Naive thymus-derived CD8-positive, alpha-beta T cell (primary cell): ENCODE measurements at regions not wholly inside any gene's neighbourhood (a gene's known extent, or its start where the extent isn't known, plus 50 kb on each side); places are given as distances from the start of the nearest gene placed in this dataset.

Experiments used
- ATAC-seq, 2 donors: fragments of 150-1000 bp; cut with Tn5 transposase in 1 of 2; sonication (Bioruptor Pico), chemical (Tn5 transposase) in 1 of 2; 1 replicate in 1 of 2; 2 replicates in 1 of 2; pipeline ENCODE4 v1.10.0; 2021; ENCODE audit warnings: mild to moderate bottlenecking in 2 of 2, moderate library complexity in 2 of 2
- POLR2A ChIA-PET: fragments of 350-600 bp; sonication (Branson Sonifier 250); formaldehyde crosslinking; loops from one replicate; lab custom pipeline; 2021; ENCODE audit warnings: antibody characterized with exemption; lab: Charles Lee
- DNase-seq, 10 donors: peaks; one replicate each; pipeline versions ENCODE4 v3.0.0 to v3.0.0-alpha.2; 2020 to 2022
- H3K27ac Mint-ChIP-seq, 10 donors: one replicate each; pipeline ENCODE4 v1.8.0; 2020 to 2022; ENCODE audit warnings: mild to moderate bottlenecking in 10 of 10, mixed read lengths in 10 of 10, moderate library complexity in 4 of 10, inconsistent platforms in 1 of 10
- H3K27me3 Mint-ChIP-seq, 5 donors: one replicate each; pipeline ENCODE4 v1.8.0; 2021 to 2022; ENCODE audit warnings: mixed read lengths in 5 of 5
- H3K36me3 Mint-ChIP-seq, 3 donors: one replicate each; pipeline ENCODE4 v1.8.0; 2020 to 2022; ENCODE audit warnings: mixed read lengths in 3 of 3, mild to moderate bottlenecking in 2 of 3, inconsistent platforms in 1 of 3
- H3K4me1 Mint-ChIP-seq, 4 donors: one replicate each; pipeline ENCODE4 v1.8.0; 2021 to 2022; ENCODE audit warnings: mixed read lengths in 4 of 4
- H3K4me3 Mint-ChIP-seq, 10 donors: one replicate each; pipeline ENCODE4 v1.8.0; 2020 to 2022; ENCODE audit warnings: mild to moderate bottlenecking in 10 of 10, mixed read lengths in 10 of 10, moderate library complexity in 6 of 10, inconsistent platforms in 1 of 10
- H3K9me3 Mint-ChIP-seq, 9 donors: one replicate each; pipeline ENCODE4 v1.8.0; 2020 to 2022; ENCODE audit warnings: mixed read lengths in 9 of 9, mild to moderate bottlenecking in 3 of 9, inconsistent platforms in 1 of 9, moderate library complexity in 1 of 9

DNA sequence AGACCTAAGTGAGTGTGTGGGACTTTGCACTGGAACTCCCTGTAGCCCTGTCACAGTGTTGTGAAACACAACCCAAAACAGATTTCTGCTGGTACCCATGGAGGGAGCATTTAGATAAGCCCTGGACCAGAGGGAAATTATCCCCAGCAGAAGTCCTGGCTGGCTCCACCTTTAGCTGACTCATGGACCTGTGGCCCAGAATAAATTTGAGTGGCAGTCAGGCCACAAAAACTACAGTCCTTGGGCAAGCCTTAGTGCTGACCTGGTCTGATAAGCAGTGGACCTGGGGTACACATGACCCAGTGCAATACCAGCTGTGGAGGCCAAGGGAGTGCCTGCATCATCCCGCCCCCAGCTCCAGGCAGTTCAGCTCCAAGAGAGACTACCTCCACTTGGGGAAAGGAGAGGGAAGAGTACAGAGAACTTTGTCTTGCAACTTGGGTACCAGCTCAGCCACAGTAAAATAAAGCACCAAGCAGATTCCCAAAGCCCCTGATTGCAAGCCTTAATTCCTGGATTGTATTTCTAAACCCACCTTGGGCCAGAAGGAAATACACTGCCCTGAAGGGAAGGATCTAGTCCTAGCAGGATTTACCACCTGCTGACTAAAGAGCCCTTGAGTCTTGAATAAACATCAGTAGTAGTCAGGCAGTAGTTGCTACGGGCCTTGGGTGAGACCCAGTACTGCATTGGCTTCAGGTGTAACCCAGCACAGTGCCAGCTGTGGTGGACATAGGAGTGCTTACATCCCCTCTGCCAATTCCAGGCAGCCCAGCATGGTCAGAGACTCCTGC, 140.4 kb upstream of the COL21A1 start:
- POLR2A ChIA-PET, result no interaction called here
- ATAC-seq (no peak), DNase-seq (no peak)
- no peaks in the 10 kb centered on the region for H3K4me1 Mint-ChIP-seq
- H3K36me3 Mint-ChIP-seq, result peaks cover 0 to 5% (median 0%) of the 10 kb centered on the region in 3 donors
- H3K4me3 Mint-ChIP-seq, result no peak overlapping the region
- H3K9me3 Mint-ChIP-seq, result peaks cover 0 to 18% (median 3%) of the 10 kb centered on the region in 9 donors
- H3K27ac Mint-ChIP-seq, result no peak overlapping the region
- peaks cover 0 to 10% (median 2%) of the 10 kb centered on the region in 5 donors for H3K27me3 Mint-ChIP-seq

DNA sequence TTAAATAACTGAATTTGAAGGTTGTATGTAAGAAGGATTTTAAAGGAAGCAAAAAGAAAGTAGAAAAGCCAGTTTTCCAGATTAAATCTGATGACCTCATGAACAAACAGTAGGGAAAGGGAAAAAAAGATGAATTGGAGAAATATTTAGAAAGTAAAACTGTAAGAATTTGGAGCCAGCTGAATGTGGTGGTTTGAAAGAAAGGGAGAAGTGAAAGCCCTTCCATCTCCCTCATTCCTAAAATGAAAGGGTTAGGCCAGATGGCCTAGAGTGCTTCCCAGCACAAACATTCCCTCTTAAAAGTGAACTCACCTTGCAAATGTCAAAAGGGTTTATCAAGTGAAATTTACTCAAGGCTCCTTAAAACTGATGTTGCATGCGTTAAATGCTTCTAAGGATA, 139.3 kb upstream of the COL21A1 start:
- no peak overlapping the region for H3K27ac Mint-ChIP-seq
- ATAC-seq (no peak), DNase-seq (no peak)
- peaks cover 0 to 18% (median 3%) of the 10 kb centered on the region in 9 donors for H3K9me3 Mint-ChIP-seq
- H3K36me3 Mint-ChIP-seq, result peaks cover 0 to 5% (median 0%) of the 10 kb centered on the region in 3 donors
- peaks cover 0 to 10% (median 2%) of the 10 kb centered on the region in 5 donors for H3K27me3 Mint-ChIP-seq
- H3K4me3 Mint-ChIP-seq, result no peak overlapping the region
- POLR2A ChIA-PET, result no interaction called here
- no peaks in the 10 kb centered on the region for H3K4me1 Mint-ChIP-seq

DNA sequence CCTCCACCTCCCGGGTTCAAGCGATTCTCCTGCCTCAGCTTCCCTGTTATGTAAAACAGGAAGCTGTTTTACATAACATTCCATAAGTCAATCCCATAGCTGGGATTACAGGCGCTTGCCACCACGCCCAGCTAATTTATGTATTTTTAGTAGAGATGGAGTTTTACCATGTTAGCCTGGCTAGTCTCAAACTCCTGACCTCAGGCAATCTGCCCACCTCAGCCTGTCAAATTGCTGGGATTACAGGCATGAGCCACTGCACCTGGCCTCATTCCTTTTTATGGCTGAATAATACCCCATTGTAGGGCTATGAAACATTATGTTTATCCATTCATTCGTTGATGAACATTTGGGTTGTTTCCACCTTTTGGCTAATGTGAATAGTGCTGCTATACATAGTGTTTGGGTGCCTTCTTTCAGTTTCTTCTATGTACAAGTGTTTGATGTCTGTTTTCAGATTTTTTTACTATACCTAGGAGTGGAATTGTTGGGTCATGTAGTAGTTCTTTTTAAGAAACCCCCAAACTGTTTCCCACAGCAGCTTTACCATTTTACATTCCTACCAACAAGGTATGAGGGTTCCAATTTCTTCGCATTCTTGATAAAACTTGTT, 138.7 kb upstream of the COL21A1 start:
- H3K4me1 Mint-ChIP-seq, result no peaks in the 10 kb centered on the region
- H3K4me3 Mint-ChIP-seq, result no peak overlapping the region
- ATAC-seq (no peak), DNase-seq (no peak)
- POLR2A ChIA-PET, result no interaction called here
- H3K27me3 Mint-ChIP-seq, result peaks cover 0 to 10% (median 2%) of the 10 kb centered on the region in 5 donors
- H3K27ac Mint-ChIP-seq, result no peak overlapping the region
- peaks cover 0 to 5% (median 0%) of the 10 kb centered on the region in 3 donors for H3K36me3 Mint-ChIP-seq
- H3K9me3 Mint-ChIP-seq, result peaks cover 0 to 18% (median 3%) of the 10 kb centered on the region in 9 donors

DNA sequence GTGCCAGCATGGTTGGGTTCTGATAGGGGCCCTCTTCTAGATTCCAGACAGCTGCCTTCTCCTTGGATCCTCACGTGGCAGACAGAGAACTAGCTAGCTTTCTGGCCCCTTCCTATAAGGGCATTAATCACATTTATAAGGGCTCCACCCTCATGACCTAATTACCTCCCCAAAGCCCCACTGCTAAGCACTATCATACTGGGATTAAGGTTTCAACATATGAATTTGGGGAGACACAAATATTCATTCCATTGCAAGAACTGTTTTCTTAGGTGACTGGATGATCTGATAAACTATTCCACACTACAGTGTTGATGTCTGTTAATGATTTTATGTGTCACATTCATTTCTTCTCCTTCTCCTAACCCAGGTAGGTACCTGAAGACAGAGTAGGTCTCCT, 135.8 kb upstream of the COL21A1 start:
- H3K36me3 Mint-ChIP-seq, result no peaks in the 10 kb centered on the region

DNA sequence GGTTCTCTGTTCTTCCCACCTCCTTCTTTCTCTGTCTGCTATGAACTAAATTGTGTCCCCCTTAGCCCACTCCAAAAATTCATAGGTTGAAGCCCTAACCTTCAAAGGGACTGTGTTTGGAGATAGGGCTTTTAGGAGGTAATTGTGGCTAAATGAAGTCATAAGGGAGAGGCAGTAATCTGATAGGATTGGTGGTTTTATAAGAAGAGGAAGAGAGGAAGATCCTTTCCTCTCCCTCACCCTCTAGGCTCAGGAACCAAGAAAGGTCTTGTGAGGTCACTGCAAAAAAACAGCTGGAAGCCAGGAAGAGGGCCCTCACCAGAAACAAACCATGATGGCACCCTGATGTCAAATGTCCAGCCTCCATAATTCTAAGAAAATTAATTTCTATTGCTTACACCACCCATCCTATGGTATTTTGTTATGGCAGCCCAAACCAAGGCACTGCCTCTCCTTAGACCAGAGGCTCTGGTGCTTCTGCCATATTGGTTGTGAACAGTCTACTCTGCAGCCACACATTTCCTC, 135.1 kb upstream of the COL21A1 start:
- ATAC-seq (no peak), DNase-seq (no peak)
- H3K4me1 Mint-ChIP-seq, result peaks cover 0 to 7% (median 0%) of the 10 kb centered on the region in 4 donors
- peaks cover 0 to 4% (median 0%) of the 10 kb centered on the region in 9 donors for H3K9me3 Mint-ChIP-seq
- no peak overlapping the region for H3K27ac Mint-ChIP-seq
- H3K4me3 Mint-ChIP-seq, result no peak overlapping the region
- POLR2A ChIA-PET, result no interaction called here
- peaks cover 0 to 2% (median 0%) of the 10 kb centered on the region in 5 donors for H3K27me3 Mint-ChIP-seq
- H3K36me3 Mint-ChIP-seq, result no peaks in the 10 kb centered on the region

More for the DNA sequence above, 135.8 kb upstream of the COL21A1 start:
- no peak overlapping the region for H3K4me3 Mint-ChIP-seq
- peaks cover 0 to 7% (median 0%) of the 10 kb centered on the region in 4 donors for H3K4me1 Mint-ChIP-seq
- ATAC-seq (no peak), DNase-seq (no peak)
- POLR2A ChIA-PET, result no interaction called here
- peaks cover 0 to 4% (median 0%) of the 10 kb centered on the region in 9 donors for H3K9me3 Mint-ChIP-seq
- peaks cover 0 to 2% (median 0%) of the 10 kb centered on the region in 5 donors for H3K27me3 Mint-ChIP-seq
- H3K27ac Mint-ChIP-seq, result no peak overlapping the region

DNA sequence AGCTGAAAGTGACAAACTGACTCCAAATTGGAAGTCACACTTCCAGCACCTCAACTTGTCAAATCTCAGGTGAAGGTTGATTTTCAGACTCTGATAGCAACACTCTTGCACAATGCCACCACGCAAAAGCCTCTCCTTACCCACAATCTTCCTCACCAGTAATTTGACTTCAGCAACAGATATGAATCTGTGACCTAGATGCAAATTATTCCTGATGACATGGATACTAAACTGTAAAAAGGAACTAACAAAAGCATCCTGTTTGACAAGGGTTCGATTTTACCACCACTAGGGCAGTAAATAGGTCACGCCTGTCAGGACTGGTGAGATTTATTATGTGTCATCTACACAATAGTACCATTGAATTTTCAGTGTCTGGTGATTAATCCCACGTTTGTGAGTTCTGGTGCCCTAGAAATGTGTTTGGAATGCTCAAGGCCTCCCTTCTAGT, 134.4 kb upstream of the COL21A1 start:
- Mint-ChIP-seq H3K27ac (no peak overlapping the region), H3K27me3 (peaks cover 0 to 2% (median 0%) of the 10 kb centered on the region in 5 donors), H3K9me3 (peaks cover 0 to 4% (median 0%) of the 10 kb centered on the region in 9 donors), H3K36me3 (no peaks in the 10 kb centered on the region), H3K4me3 (no peak overlapping the region), H3K4me1 (peaks cover 0 to 7% (median 0%) of the 10 kb centered on the region in 4 donors)
- no peak for DNase-seq
- POLR2A ChIA-PET, result no interaction called here
- ATAC-seq, result no peak

DNA sequence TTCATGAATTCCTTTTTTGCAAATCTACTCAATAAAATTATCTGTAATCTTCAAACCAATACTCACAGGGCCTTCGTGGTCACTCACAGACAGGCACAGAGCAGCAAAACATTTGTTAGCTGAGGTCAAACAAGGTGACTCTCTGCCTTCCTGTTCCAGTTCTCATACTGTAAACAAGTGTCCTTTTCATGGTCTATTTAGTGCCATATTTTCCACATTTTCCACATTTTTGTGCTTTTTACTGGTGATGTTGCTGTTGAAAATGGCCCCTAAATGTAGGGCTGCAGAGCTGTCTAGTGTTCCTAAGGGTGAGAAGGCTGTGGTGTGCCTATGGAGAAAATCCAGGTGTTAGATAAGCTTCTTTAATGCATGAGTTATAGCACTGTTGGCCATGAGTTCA, 133.1 kb upstream of the COL21A1 start:
- Mint-ChIP-seq H3K4me3 (no peak overlapping the region), H3K4me1 (peaks cover 0 to 7% (median 0%) of the 10 kb centered on the region in 4 donors), H3K9me3 (peaks cover 0 to under 1% (median 0%) of the 10 kb centered on the region in 9 donors), H3K36me3 (no peaks in the 10 kb centered on the region), H3K27me3 (peaks cover 0 to 3% (median 0%) of the 10 kb centered on the region in 5 donors), H3K27ac (no peak overlapping the region)
- no peak for ATAC-seq
- no peak for DNase-seq
- POLR2A ChIA-PET, result no interaction called here

DNA sequence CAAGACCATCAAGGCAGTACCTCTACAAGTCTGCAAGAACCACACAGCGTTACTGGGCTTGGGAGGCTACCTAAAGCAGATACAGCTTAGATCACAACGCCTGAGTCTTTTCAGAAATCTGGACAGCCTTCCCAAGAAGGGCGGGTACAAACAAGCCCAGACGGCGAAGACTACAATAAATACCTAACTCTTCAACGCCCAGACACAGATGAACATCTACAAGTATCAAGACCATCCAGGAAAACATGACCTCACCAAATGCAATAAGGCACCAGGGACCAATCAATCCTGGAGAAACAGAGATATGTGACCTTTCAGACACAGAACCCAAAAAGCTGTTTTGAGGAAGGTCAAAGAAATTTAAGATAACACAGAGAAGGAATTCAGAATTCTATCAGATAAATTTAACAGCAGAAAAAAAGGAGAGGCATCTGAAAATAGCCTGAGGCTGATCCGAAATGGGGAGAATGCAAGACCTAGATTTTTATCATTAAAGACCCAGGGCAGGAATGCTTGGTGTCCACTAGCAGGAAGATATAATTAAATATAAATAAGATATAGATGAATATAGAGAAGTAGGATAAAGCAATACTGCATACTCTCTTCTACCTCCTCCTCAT, 131.7 kb upstream of the COL21A1 start:
- Mint-ChIP-seq H3K4me1 (peaks cover 0 to 7% (median 0%) of the 10 kb centered on the region in 4 donors), H3K4me3 (no peak overlapping the region), H3K27me3 (peaks cover 0 to 7% (median 0%) of the 10 kb centered on the region in 5 donors), H3K36me3 (no peaks in the 10 kb centered on the region), H3K9me3 (no peaks in the 10 kb centered on the region), H3K27ac (no peak overlapping the region)
- ATAC-seq (no peak), DNase-seq (no peak)
- POLR2A ChIA-PET, result no interaction called here

DNA sequence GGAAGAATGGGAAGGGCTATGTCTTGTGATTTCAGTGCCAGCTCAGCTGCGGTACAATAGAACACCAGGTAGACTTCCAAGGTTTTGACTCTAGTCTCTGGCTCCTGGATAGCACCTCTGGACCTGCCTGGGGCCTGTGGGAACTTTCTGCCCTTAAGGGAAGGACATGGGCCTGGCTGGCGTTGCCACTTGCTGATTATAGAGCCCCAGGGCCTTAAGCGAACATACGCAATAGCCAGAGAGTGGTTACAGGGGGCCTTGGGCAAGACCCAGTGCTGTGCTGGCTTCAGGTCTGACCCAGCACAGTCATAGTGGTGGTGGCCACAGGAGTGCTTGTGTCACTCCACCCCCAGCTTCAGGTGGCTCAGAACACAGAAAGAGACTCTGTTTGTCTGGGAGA, 131.1 kb upstream of the COL21A1 start:
- POLR2A ChIA-PET, result no interaction called here
- no peaks in the 10 kb centered on the region for H3K36me3 Mint-ChIP-seq
- no peaks in the 10 kb centered on the region for H3K9me3 Mint-ChIP-seq
- no peak for DNase-seq
- ATAC-seq, result no peak
- H3K27me3 Mint-ChIP-seq, result peaks cover 0 to 7% (median 0%) of the 10 kb centered on the region in 5 donors
- H3K4me3 Mint-ChIP-seq, result no peak overlapping the region
- peaks cover 0 to 7% (median 0%) of the 10 kb centered on the region in 4 donors for H3K4me1 Mint-ChIP-seq
- no peak overlapping the region for H3K27ac Mint-ChIP-seq

DNA sequence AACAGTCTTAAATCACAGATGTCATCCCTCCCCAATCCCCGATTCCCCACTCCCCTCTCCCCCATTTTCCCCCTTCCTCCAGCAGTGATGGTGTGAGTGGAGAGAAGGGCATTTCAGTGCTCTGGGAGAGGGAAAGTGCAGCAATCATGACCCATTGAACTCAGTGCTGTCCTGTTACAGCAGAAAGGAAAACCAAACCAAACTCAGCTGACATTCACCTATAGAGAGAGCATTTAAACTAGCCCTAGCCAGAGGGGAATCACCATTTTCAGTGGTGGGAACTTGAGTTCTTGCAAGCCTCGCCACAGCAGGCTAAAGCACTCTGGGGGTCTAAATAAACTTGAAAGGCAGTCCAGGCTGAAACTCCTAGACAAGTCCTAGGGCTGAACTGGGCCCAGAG, 129.9 kb upstream of the COL21A1 start:
- no peaks in the 10 kb centered on the region for H3K9me3 Mint-ChIP-seq
- no peak overlapping the region for H3K4me3 Mint-ChIP-seq
- DNase-seq (no peak), ATAC-seq (no peak)
- H3K27ac Mint-ChIP-seq, result no peak overlapping the region
- no peaks in the 10 kb centered on the region for H3K36me3 Mint-ChIP-seq
- POLR2A ChIA-PET, result no interaction called here
- H3K27me3 Mint-ChIP-seq, result peaks cover 0 to 7% (median 0%) of the 10 kb centered on the region in 5 donors
- H3K4me1 Mint-ChIP-seq, result peaks cover 0 to 7% (median 0%) of the 10 kb centered on the region in 4 donors

DNA sequence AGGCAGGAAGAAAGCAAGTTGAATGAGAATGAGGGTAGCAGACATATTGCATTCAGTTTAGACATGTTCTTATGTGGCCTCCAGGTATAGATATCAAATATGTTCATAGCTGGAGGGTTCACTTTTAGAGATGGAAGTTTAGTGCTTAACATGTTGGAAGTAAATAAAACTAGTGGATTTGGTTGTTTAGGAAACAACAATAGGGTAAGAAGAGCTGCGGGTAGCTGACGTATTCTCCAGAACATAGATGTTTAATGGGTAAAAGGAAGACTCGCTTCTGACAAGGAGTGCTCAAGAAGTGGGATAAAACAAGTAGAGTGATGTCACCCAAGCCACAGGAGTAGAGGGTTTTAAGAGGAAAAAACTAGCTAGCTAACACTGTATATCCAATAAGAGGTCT, 128.4 kb upstream of the COL21A1 start:
- POLR2A ChIA-PET, result no interaction called here
- ATAC-seq, result no peak
- no peaks in the 10 kb centered on the region for H3K9me3 Mint-ChIP-seq
- no peak for DNase-seq
- H3K4me1 Mint-ChIP-seq, result peaks cover 0 to 7% (median 3%) of the 10 kb centered on the region in 4 donors
- no peaks in the 10 kb centered on the region for H3K36me3 Mint-ChIP-seq
- H3K4me3 Mint-ChIP-seq, result no peak overlapping the region
- H3K27ac Mint-ChIP-seq, result no peak overlapping the region
- peaks cover 0 to 7% (median 0%) of the 10 kb centered on the region in 5 donors for H3K27me3 Mint-ChIP-seq

DNA sequence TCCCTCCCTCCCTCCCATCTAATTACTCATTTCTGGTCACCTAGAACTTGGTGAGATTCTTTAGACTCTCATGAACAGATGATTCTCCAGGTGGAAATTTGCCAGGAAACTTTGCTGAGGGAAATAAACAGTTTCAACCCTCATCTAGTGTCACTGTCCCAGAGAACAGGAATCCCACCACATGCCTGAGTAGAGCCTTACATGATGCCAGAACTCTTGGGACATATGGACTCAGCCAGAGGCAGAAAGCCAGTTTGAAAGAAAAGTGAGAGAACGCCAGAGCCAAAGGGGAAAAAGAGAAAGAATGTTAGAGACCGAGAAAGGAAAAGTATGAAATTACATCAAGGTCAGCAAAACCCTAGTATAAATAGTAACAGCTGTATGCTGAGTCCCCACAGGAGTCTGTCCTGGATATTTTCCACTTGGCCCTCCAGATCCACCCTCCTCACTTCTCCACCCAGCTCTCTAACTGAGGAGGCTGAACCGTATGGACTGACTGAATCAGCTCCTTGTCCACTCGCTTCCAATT, 127.5 kb upstream of the COL21A1 start:
- no peak for ATAC-seq
- POLR2A ChIA-PET, result no interaction called here
- no peak overlapping the region for H3K4me3 Mint-ChIP-seq
- H3K27ac Mint-ChIP-seq, result no peak overlapping the region
- peaks cover 0 to 8% (median 6%) of the 10 kb centered on the region in 4 donors for H3K4me1 Mint-ChIP-seq
- no peaks in the 10 kb centered on the region for H3K36me3 Mint-ChIP-seq
- H3K27me3 Mint-ChIP-seq, result peaks cover 0 to 7% (median 0%) of the 10 kb centered on the region in 5 donors
- DNase-seq, result no peak
- no peaks in the 10 kb centered on the region for H3K9me3 Mint-ChIP-seq
